ENCODE measurements at regions not wholly inside any gene's neighbourhood (a gene's known extent, or its start where the extent isn't known, plus 50 kb on each side); places are given as distances from the start of the nearest gene placed in this dataset.

DNA sequence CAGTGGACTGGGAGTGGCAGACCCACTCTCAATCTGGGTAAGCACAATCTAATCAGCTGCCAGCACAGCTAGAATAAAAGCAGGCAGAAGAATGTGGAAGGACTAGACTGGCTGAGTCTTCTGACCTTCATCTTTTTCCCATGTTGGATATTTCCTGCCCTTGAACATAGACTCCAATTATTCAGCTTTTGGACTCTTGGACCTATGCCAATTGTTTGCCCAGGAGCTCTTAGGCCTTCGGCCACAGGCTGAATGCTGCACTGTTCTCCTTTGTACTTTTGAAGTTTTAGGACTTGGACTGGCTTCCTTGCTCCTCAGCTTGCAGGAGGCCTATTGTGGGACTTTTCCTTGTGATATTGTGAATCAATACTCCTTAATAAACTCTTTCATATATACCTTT, 477.7 kb upstream of the ZNF385D start:
- no peak overlapping the region for H2AFZ ChIP-seq (ENCODE audit: low read depth, low read length)
- ATAC-seq (no peak), FAIRE-seq (no peak), DNase-seq (ENCODE audit: extremely low read depth in 1 of 4, low spot score in 3 of 4) (no peak)
- intact Hi-C loops (cut with micrococcal nuclease) = no loop called here
- peaks cover 5% of the 10 kb centered on the region; the same call in 1 of the 2 replicates for H3K9me3 ChIP-seq (replicated peaks; ENCODE audit: control insufficient read depth, insufficient read depth, low read depth, low read length)
- TF ChIP-seq NFIX (CRISPR knock-in tag; IDR thresholded peaks at IDR 0.05; ENCODE audit: low read depth) (0 out of 2 replicates have a peak, but pooled peaks have one; percentile 9), NFIC (IDR thresholded peaks at IDR 0.05) (peak; percentile 72), ZBTB7A (IDR thresholded peaks at IDR 0.05; ENCODE audit: borderline replicate concordance, control insufficient read depth, low read depth, low read length) (no peak), SIN3B (IDR thresholded peaks at IDR 0.05; ENCODE audit: low read depth) (no peak)
- BruUV-seq (replicated peaks) = no TSS peak
- H3K9me1 ChIP-seq (ENCODE audit: control insufficient read depth, insufficient read depth, low read length) = no peaks in the 10 kb centered on the region
- no peaks in the 10 kb centered on the region for H3K4me1 ChIP-seq (replicated peaks in 1 of 2; ENCODE audit: control insufficient read depth in 2 of 2, insufficient read depth in 2 of 2, low read length in 2 of 2)
- in situ Hi-C loops (cut with MboI) = no loop called here
- no peak overlapping the region for H3K4me3 ChIP-seq
- ChIA-PET CTCF (ENCODE audit: low intra/inter-chr PET ratio) (no interaction called here), POLR2A (no interaction called here)
- no peak overlapping the region for H3K4me2 ChIP-seq (ENCODE audit: insufficient read depth, low read length)
- no peak overlapping the region for H3K27ac ChIP-seq (ENCODE audit: extremely low read depth, low read depth, low read length)
- no peaks in the 10 kb centered on the region for H3K36me3 ChIP-seq (ENCODE audit: control insufficient read depth, insufficient read depth, low read length)
- no peaks in the 10 kb centered on the region for H3K27me3 ChIP-seq (ENCODE audit: control insufficient read depth in 2 of 2, insufficient read depth in 2 of 2, low read length in 2 of 2)
- no peaks in the 10 kb centered on the region for H4K20me1 ChIP-seq (replicated peaks; ENCODE audit: control insufficient read depth, insufficient read depth, low read length)
- H3K79me2 ChIP-seq (ENCODE audit: control insufficient read depth, insufficient read depth, low read length) = no peaks in the 10 kb centered on the region
- H3K9ac ChIP-seq (ENCODE audit: insufficient read depth in 1 of 2, low read depth in 2 of 2, low read length in 2 of 2) = no peak overlapping the region
- 0% methylated on average over 1 of the region's 1 CpG for WGBS (ENCODE audit: insufficient coverage, low coverage, missing lambda C conversion rate)

DNA sequence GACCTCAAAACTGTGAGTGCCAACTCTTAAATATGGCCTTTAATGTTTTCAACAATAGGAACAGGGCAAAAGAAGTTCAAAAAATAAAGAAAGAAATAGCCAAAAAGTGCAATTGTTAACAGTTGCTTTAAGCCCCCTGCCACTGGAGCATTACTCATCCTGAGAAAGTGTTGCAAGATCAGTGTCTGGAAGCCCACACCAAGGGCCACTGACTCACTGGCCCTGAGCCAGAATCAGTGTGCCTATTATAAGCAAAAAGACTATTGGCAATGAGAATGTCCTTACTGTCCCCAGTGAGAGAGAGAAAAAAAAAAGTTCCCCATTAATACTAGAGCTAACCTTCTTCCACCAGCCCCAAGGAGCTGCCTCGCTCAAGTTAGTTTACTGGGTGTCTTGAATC, 480.1 kb upstream of the ZNF385D start:
- Histone ChIP-seq H3K9ac (ENCODE audit: insufficient read depth in 1 of 2, low read depth in 2 of 2, low read length in 2 of 2) (no peak overlapping the region), H3K9me3 (replicated peaks; ENCODE audit: control insufficient read depth, insufficient read depth, low read depth, low read length) (peaks cover 5% of the 10 kb centered on the region; the same call in 1 of the 2 replicates), H3K4me3 (no peak overlapping the region), H3K36me3 (ENCODE audit: control insufficient read depth, insufficient read depth, low read length) (no peaks in the 10 kb centered on the region), H3K27me3 (ENCODE audit: control insufficient read depth in 2 of 2, insufficient read depth in 2 of 2, low read length in 2 of 2) (no peaks in the 10 kb centered on the region), H3K79me2 (ENCODE audit: control insufficient read depth, insufficient read depth, low read length) (no peaks in the 10 kb centered on the region), H3K4me1 (replicated peaks in 1 of 2; ENCODE audit: control insufficient read depth in 2 of 2, insufficient read depth in 2 of 2, low read length in 2 of 2) (no peaks in the 10 kb centered on the region), H3K4me2 (ENCODE audit: insufficient read depth, low read length) (no peak overlapping the region), H4K20me1 (replicated peaks; ENCODE audit: control insufficient read depth, insufficient read depth, low read length) (no peaks in the 10 kb centered on the region), H3K27ac (ENCODE audit: extremely low read depth, low read depth, low read length) (no peak overlapping the region), H2AFZ (ENCODE audit: low read depth, low read length) (no peak overlapping the region), H3K9me1 (ENCODE audit: control insufficient read depth, insufficient read depth, low read length) (no peaks in the 10 kb centered on the region)
- FAIRE-seq = no peak
- intact Hi-C loops (cut with micrococcal nuclease) (no loop called here), in situ Hi-C loops (cut with MboI) (no loop called here)
- ATAC-seq = no peak
- BruUV-seq (replicated peaks) = no TSS peak
- WGBS (ENCODE audit: insufficient coverage, low coverage, missing lambda C conversion rate) = 0% methylated on average over 1 of the region's 1 CpG
- ChIA-PET POLR2A (no interaction called here), CTCF (ENCODE audit: low intra/inter-chr PET ratio) (no interaction called here)
- DNase-seq (ENCODE audit: extremely low read depth in 1 of 4, low spot score in 3 of 4) = no peak
- no peak for TF ChIP-seq FOSL1 (tag; conservative IDR thresholded peaks at IDR 0.05)
- TF ChIP-seq RAD51 (IDR thresholded peaks at IDR 0.05; ENCODE audit: borderline replicate concordance, low read depth) = no peak
- TF ChIP-seq EGR1 (conservative IDR thresholded peaks at IDR 0.05) = no peak
- TF ChIP-seq JUND (IDR thresholded peaks at IDR 0.05; ENCODE audit: borderline replicate concordance, low read depth, low read length) = no peak
- TF ChIP-seq JUND (tag; IDR thresholded peaks at IDR 0.05; ENCODE audit: borderline replicate concordance, low read depth, low read length) = no peak
- no peak for TF ChIP-seq THRAP3 (IDR thresholded peaks at IDR 0.05; ENCODE audit: borderline replicate concordance)
- TF ChIP-seq ZNF174 (CRISPR knock-in tag; IDR thresholded peaks at IDR 0.05) = no peak
- TF ChIP-seq HNRNPUL1 (IDR thresholded peaks at IDR 0.05; ENCODE audit: low read length) = no peak
- no peak for TF ChIP-seq PTBP1 (IDR thresholded peaks at IDR 0.05; ENCODE audit: low read depth, low read length)
- no peak for TF ChIP-seq ZBTB43 (CRISPR knock-in tag; IDR thresholded peaks at IDR 0.05)
- TF ChIP-seq, protein P1, sequence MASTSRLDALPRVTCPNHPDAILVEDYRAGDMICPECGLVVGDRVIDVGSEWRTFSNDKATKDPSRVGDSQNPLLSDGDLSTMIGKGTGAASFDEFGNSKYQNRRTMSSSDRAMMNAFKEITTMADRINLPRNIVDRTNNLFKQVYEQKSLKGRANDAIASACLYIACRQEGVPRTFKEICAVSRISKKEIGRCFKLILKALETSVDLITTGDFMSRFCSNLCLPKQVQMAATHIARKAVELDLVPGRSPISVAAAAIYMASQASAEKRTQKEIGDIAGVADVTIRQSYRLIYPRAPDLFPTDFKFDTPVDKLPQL (IDR thresholded peaks at IDR 0.05; ENCODE audit: extremely low read depth, insufficient read length) = no peak
- no peak for TF ChIP-seq NR2C2 (CRISPR knock-in tag; IDR thresholded peaks at IDR 0.05)
- TF ChIP-seq NR2C2 (tag; IDR thresholded peaks at IDR 0.05) = no peak
- TF ChIP-seq XRCC4 (IDR thresholded peaks at IDR 0.05; ENCODE audit: extremely low read depth, insufficient read depth, insufficient read length) = no peak
